HG03095 (cell line): ENCODE measurements at regions not wholly inside any gene's neighbourhood (a gene's known extent, or its start where the extent isn't known, plus 50 kb on each side); places are given as distances from the start of the nearest gene placed in this dataset.
"Not testable (repeated sequence)": the region's sequence is repeated elsewhere in the genome, so short reads cannot be mapped to it uniquely, and the experiment has no call there.

Source experiments
- ATAC-seq: cut with Tn5 transposase; IDR thresholded peaks from one replicate; pipeline ENCODE4 v1.9.1; 2021; ENCODE audit warnings: moderate library complexity; ENCODE audit not compliant: unreplicated experiment

DNA sequence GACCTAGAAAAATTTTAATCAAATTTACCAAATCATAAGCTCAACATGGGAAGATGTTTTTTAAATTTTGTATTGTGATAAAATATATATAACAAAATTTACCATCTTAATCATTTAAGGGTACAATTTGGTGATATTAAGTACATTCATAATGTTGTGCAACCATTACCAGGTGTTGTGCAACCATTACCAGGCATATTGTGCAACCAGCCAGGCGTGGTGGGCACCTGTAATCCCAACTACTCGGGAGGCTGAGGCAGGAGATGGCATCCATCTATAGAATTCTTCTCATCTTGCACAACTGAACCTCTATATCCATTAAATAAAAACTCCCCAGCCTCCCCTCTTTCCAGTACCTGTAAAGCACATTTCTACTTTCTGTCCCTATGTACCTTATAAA, 124.5 kb upstream of the SLC13A1 start:
- no peak for ATAC-seq

DNA sequence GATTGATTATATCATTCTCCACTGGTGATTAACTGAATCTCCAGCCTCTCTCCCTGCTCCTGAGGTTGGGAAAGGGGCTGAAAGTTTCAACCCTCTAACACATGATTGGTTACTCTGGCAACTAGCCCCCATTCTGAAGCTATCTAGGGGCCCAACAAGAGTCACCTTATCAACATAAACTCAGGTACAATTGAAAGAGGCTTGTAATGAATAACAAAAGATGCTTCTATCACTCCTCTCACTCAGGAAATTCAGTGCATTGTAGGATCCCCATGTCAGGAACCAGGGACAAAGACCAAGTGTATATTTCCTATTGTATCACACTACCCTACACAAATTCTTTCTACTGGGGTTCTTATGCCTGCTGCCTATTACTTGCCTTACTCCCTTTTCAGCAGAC, 123.9 kb upstream of the SLC13A1 start:
- ATAC-seq, result no peak

DNA sequence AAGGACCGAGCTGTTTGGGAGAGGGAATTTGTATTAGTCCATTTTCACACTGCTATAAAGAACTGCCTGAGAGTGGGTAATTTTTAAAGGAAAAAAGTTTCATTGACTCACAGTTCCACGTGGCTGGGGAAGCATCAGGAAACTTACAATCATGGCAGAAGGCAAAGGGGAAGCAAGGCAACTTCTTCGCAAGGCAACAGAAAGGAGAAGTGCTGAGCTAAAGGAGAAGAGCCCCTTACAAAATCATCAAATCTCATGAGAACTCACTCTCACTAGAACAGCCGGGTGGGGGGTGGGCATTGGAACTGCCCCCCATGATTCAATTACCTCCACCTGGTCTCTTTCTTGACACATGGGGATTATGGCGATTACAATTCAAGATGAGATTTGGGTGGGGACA, 121.8 kb upstream of the SLC13A1 start:
- ATAC-seq, result not testable (repeated sequence)

DNA sequence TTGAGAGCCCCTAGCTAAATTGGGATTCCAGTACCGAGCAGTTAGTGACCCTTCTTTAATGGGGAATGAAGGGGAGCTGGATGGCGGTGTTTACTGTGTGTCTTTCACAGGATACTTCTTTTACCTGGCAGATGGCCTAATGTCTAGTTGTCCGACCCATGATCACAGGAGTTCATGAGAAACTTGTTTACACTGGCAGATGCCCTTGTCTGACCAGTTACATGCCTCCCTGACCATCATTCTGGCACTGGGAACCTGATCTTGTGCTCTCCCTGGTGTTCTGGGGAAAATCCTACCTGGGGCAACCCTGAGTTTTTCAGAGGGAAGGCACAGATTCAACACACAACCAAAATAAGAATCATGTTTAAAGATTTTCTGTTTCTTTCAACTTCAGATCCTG, 120.1 kb upstream of the SLC13A1 start:
- ATAC-seq, result no peak

DNA sequence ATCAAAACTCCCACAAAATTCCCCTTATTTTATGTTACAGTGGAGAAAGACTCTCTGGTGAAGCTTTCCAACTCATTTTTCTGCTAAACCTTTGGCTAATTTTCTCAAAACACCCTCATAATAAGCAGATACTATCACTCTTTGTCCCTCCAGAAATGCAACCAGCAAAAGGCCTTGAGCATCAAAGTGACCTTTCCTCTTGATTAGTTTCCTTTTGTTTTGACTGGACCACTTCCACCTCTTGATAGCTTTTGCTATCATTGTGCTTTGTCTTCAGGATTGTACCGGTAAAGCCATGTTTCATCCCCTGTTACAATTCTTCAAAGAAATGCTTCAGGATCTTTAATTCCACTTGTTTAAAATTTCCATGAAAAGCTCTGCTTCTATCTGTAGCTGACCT, 115.1 kb upstream of the SLC13A1 start:
- no peak for ATAC-seq

DNA sequence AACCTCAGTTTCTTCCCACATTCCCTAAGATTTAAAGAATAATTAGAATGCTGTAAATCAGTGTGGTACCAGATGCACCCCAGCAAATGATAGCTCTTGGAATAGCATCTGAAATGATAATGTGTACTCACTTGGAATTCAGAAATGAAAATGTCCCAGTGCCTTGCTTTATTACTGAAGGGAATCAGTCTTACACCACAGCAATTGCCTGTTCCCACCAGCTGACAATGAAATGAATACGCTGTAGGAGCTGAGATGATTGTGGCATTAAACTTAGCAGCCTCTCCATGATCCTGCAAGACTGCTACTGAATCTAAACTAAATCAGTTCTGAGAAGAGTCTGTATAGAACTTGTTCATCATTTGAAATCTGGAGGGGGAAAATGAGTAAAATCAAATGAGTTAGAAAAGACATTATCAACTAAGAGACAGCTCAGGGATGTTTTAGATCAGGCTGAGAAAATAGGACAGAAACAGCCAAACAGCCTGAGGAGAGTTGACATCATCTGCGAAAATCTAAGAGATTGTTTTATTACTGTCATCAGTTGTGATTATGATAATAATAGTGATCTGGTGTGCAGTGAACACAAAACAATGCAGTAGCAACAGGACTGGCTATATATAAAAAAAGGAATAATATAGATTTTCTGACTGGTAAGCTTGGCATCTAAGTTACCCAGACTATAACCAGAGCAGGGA, 108.6 kb upstream of the SLC13A1 start:
- no peak for ATAC-seq

DNA sequence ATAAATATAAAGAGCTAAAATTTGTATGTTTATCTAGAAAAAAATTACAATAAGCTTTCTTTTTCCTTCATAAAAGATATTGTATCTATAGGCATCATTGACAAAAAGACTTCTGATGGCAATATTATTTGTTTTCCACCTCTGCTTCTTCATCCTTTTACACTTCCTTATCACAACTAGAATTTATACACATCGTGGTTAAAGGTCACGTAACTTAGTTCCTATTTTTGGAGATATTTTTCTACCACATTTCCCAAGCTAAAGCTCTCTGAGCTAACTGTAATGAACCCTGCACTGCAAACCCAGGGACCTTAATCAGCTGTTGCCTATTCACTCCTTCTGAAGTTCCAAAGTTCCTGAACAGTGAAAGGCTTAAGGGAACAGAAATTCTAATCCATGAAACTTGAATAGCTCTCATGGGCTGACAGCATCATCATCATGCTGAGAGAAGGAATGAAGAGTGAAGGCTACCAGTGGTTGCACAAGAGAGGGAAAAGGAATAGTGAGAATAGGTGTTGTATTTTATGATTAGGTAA, 106.1 kb upstream of the SLC13A1 start:
- ATAC-seq, result no peak

DNA sequence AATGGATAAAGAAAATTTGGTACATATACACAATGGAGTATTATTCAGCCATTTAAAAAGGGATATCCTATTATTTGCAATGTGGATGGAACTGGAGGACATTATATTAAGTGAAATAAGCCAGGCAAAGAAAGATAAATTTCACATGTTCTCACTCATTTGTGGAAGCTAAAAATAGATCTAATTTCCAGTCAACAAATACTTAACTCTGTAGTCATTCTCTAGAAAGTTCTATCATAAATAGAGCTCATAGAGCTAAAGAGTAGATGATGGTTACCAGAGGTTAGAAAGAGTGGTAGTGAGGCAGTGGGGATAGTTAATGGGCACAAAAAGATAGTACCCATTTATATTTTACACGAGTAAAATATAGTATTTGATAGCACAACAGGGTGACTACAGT, 104.2 kb upstream of the SLC13A1 start:
- ATAC-seq, result no peak

DNA sequence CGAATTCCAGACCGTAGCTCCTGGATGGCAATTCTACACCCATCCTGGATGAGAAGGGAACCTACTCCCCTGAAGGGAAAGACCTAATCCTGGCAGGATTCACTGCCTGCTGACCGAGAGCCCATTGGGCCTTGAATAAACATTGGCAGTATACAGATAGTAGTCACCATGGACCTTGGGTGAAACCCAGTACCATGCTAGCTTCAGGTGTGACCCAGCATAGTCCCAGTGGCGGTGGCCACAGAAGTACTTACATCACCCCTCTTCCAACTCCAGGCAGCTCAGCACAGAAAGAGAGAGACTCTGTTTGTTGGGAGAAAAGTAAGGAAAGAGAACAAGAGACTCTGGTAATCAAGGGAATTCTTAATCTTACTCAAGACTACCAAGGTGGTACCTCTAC, 97.2 kb upstream of the SLC13A1 start:
- no peak for ATAC-seq

DNA sequence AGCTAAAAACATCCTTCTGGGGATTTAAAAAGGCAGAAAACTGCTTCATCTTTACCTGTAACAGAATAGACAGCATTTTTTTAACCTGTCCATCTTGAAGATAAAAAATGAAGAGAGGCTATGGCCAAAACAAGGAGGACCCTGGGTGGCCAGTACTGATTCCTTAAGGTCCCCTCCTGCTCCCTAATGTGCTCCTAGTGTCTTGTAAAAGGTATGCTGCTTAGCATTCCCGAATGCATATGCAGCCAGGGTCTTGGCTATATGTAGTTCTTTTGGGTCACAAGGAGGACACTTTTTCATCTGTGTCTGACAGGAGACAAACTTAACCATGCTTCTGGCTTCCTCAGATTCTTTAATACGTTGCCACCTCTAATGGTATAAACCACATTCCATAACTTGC, 93.9 kb upstream of the SLC13A1 start:
- no peak for ATAC-seq

DNA sequence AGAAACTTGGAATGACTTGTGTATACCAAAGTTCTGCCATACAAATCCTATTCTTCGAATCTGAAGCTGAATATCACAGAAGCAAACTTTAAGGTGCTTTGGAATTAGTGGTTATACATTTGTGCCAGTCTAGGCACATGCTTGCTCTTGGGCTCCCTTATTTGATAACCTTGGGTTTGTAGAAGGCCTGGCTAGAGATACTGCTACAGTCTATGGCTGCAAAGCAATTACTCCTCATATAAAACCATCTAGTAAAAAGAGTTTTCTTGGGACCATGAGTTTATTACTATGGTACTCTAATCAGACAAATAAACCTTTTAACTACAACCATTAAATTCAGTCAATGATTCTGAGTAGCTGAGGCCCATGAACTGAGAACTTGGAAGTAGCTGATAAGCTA, 92.5 kb upstream of the SLC13A1 start:
- ATAC-seq, result no peak

DNA sequence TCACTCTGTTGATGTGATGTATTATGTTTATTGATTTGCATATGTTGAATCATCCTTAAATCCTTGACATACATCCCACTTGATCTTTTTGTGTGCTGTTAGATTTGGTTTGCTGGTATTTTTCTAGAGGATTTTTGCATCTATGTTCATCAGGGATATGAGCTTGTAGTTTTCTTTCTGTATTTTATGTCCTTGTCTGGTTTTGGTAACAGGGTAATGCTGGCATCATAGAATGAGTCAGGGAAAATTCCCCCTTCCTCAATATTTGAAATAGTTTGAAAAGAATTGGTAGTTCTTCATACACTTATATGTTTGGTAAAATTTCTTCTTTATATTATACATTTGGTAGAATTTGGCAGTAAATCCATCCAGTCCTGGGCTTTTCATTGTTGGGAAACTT, 89.4 kb upstream of the SLC13A1 start:
- no peak for ATAC-seq

DNA sequence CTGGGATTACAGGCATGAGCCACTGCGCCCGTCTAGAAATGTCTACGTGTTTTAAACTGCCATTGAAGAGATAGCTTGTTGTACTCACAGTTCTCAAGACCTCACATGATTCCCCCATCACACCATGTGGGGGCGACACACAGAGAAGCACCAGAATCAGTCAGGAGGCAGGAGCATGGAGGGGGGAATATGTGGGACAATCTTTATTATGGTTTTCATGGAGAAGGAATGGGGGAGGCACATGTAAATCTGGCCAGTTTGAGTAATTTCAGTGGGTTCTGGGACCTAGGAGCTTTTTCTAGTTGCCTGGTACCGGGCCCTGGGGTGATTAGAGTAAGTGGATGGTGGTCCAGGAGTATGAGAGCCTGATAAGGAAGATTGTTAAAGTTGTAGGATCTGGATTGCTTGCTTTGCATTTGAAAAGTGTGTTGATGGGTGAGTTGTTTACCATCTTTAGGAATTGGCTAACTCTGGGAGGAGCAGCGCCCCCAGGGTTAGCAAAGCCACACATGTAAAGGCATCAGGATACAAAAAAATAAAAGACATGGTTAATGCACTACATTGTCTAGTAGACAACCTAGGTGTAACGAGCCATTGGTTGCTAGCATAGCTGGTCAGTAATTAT, 85.4 kb upstream of the SLC13A1 start:
- ATAC-seq, result no peak

DNA sequence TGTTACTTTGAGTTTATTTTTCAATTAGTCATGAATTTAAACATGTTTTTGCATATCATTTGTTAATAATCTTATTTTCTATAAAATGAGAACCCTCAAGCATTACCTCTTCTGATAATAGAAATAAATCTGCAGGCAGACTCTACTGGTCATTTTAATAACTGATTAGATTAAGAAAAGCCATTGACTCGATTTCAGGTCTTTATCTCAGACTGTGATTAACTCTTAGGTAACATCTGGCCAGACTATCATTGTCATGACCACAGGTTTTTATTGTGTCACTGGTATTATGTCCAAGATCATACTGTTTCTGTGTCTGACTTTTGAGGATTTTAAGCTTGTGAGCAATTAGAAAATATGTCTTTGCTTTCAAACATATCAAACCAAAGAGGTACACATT, 83.6 kb upstream of the SLC13A1 start:
- no peak for ATAC-seq

DNA sequence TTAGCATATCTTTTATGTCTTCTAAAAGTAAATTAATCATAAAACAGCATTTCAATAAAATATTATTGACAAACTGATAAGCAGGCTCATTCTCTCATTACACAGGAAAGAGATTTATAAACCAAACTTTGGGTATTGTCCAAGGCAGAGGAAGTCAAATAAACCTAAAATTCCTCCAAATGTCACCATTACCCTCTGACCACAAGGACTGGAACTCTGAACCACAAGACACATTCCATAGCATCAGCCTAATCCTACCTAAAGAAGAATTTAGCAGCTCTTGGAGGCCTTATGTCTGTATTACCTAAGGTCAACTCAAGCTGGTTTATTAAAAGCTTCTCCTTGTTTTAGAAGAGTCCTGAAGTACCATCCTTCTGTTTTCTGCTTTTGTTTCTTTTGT, 82.4 kb upstream of the SLC13A1 start:
- ATAC-seq, result no peak

DNA sequence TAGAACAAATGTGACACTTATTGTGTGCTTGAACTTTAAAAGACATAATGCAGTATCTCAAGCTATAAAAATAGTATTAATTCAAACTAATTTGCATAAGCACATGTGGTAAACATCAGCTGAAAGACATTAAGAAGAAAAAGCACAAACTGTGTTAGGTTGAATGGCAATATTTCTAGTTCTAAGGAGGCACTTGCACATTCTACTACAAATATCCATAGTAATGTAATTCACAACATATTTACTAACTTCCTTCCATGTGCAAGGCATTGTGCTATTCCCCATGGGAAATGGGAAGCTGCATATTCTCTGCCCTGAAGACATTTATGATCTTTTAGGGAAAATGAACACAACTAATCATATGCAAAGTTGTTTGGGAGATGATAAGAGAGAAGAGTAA, 80.2 kb upstream of the SLC13A1 start:
- no peak for ATAC-seq

DNA sequence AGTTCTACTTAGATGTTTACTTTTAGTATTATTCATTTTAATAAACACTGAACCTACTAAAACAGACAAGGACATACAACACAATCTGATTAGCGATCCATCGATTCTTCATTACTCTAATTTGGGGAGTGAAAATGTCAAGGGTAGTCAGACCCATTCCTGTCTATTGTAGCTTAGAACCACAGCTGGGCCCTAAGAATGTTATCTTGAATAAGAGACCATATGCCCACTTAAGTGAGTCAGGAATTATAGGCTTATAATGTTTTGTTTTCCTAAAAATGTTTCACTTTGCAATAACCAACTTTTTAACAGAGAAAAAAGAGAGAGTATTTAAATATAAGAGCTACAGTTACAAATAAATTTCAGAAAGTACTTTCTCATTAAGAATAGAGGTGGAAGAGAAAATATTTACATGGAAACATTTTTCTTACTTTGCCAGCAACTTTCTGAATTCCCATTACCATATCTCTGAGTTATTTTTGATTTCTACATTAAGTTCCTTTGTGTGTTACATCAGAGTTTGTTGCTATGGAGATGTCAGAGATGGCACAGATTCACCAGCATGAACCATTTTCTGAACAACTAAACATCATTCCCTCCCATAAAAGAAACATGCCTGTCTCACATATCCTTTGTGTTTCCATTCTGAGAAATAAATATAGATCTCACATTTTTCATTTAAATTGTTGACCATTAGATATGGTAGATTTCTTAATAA, 75.4 kb upstream of the SLC13A1 start:
- ATAC-seq, result no peak

DNA sequence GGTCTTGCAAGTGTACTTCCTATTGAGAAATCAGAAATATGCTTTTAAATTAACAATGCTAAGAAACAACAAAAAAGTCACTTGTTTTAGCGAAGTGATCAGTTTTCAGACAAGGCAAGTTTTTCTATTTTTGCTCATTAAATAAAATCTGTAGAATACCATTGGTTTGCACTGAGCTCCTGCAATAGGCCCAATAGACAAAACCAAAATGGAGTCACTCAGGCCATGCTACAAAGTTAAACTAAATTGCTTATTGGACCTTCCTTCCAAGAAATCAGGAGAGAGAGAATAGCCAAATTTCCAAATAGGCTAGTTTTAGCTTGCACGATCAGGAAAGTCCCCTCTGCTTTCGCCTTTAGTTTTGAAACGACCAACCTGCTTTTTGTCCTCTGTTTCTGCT, 73.4 kb upstream of the SLC13A1 start:
- no peak for ATAC-seq

DNA sequence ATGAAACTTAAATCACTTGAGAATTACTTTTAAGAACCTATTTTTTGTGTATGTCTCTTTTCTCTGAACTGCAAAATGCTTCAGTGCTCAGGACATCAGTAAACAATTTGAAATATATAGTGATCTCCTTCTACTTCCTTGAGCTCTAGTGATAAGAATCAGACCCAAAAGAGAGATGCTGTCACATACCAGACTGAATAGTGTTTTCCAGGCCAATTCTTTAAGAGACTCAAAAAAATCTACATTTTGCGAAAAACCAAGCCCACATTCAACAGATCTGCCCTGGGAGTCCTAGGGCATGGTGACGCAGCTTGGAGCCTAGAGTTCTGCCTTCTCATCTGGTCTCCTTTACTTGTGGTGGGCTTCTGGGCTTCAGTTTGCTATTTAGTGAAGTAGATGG, 72.1 kb upstream of the SLC13A1 start:
- ATAC-seq, result no peak

DNA sequence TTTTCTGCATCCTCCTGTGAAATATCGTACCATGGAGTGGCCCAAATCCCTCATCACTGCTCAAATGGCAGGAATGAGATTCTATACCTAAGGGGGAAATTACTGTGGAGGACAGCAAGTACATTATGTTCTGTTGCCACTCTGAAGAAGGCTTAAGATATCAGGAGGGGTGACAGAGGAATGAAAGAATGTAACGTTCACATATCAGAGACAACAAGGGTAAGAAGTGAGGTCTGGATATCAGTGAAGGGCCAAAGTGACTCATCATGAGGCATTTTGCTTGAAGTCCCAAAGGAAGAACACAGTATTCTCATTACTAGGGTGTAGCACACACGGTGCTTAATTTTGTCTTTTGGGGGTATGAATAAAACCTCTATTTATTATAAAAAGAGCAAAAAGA, 71.5 kb upstream of the SLC13A1 start:
- ATAC-seq, result no peak

DNA sequence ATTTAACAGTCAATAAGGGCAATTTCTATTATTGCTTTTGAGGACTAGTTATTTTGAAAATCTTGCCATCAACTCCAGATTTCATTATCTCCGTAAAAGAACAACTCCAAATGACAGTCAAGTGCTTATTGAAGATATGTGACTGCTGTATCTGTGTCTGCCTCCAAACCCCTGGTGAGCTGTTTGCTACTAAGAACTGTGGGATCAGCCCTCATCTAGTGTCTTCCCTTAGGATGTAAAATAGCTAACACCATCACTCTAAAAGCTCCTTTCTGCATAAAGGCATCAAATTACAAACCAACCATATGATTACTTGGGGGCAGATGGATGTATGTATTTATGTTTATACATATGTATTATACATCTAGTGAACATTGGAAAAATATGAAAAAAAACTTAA, 70.8 kb upstream of the SLC13A1 start:
- ATAC-seq, result no peak

DNA sequence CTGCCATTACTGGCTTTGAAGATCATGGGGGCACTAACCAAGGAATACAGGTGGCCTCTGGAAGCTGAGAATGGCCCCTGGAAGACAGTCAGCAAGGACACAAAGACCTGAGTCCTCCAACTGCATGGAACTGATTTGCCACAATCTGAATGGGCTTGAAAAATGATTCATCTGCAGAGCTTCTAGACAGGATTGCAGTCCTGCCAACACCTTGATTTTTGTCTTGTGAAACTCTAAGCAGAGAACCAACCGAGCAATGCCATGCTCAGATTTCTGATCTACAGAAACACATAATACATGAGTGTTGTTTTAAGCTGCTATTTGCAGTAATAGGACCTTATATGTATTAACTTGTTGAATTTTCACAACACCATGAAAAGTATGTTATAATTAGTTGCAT, 66.1 kb upstream of the SLC13A1 start:
- ATAC-seq, result no peak
